ENCODE measurements at regions not wholly inside any gene's neighbourhood (a gene's known extent, or its start where the extent isn't known, plus 50 kb on each side); places are given as distances from the start of the nearest gene placed in this dataset.

DNA sequence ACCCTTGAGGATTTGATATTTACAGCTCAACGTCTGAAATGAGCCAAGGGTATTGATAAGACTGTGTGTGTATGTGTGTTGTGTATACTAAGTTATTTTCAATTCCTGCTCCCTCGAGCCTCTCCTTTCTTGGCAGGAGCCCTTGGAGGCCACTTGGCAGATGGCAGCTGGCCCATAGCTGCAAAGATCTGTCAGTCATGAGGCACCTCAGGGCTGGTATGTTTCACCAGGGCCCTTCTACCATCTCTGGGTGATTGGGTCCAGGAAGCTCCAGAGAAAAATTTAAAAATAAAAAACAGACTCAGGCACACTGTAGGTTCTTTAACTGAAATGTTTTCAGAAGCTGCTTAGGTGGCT lies 355.7 kb downstream of the HAPSTR1 start (continued):
- TF ChIP-seq CHD2 (IDR thresholded peaks at IDR 0.05; ENCODE audit: low read depth, low read length) = no peak
- TF ChIP-seq NFATC3 (IDR thresholded peaks at IDR 0.05) = no peak
- TF ChIP-seq SMARCB1 (IDR thresholded peaks at IDR 0.05; ENCODE audit: insufficient read length, low read depth) = no peak
- TF ChIP-seq MBD2 (IDR thresholded peaks at IDR 0.05; ENCODE audit: borderline replicate concordance, low read depth) = no peak
- no peak for TF ChIP-seq RBM34 (IDR thresholded peaks at IDR 0.05; ENCODE audit: borderline replicate concordance, insufficient read depth, low read length)
- TF ChIP-seq DNMT1 (IDR thresholded peaks at IDR 0.05) = no peak
- no peak for TF ChIP-seq ILF3 (IDR thresholded peaks at IDR 0.05; ENCODE audit: borderline replicate concordance)
- no peak for TF ChIP-seq GTF2E2 (tag; IDR thresholded peaks at IDR 0.05)
- no peak for TF ChIP-seq ZNF764 (CRISPR knock-in tag; IDR thresholded peaks at IDR 0.05; ENCODE audit: low read depth)
- TF ChIP-seq ZNF175 (CRISPR knock-in tag; IDR thresholded peaks at IDR 0.05; ENCODE audit: low read depth) = no peak
- no peak for TF ChIP-seq TCF7 (IDR thresholded peaks at IDR 0.05; ENCODE audit: borderline replicate concordance)
- TF ChIP-seq E2F3 (CRISPR knock-in tag; IDR thresholded peaks at IDR 0.05) = no peak

DNA sequence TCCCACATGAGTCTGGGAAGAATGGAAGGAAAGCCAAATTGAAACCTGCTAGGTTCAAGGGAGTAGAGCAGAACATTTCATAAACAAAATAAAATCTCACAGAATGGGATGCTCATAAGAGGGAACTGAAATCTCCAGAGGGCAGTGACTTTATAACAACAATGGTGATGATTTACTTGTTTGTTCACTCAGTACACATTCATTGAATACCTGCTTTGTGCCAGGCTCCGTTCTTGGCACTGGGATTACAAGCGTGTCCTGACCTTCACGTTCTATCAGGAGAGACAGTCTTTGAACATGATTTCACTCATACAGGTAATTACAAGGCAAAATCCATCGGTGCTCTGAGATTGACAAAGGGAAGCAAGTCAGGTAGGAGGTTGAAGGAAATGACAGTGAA lies 356.3 kb downstream of the HAPSTR1 start:
- ChIA-PET POLR2A (no interaction called here), CTCF (ENCODE audit: low intra/inter-chr PET ratio) (no interaction called here)
- H3K27ac ChIP-seq (ENCODE audit: extremely low read depth, low read depth, low read length) = no peak overlapping the region
- 0% methylated on average over 4 of the region's 4 CpGs for WGBS (ENCODE audit: insufficient coverage, low coverage, missing lambda C conversion rate)
- H3K27me3 ChIP-seq (ENCODE audit: control insufficient read depth in 2 of 2, insufficient read depth in 2 of 2, low read length in 2 of 2) = peaks cover 2 to 4% of the 10 kb centered on the region in 2 experiments; a peak in 1 of 5 replicates
- ATAC-seq = no peak
- no peaks in the 10 kb centered on the region for H3K79me2 ChIP-seq (ENCODE audit: control insufficient read depth, insufficient read depth, low read length)
- in situ Hi-C loops (cut with MboI) = no loop called here
- H3K9ac ChIP-seq (ENCODE audit: insufficient read depth in 1 of 2, low read depth in 2 of 2, low read length in 2 of 2) = no peak overlapping the region
- intact Hi-C loops (cut with micrococcal nuclease) = no loop called here
- no peak overlapping the region for H3K4me3 ChIP-seq
- DNase-seq (ENCODE audit: extremely low read depth in 1 of 4, low spot score in 3 of 4) = no peak
- H4K20me1 ChIP-seq (replicated peaks; ENCODE audit: control insufficient read depth, insufficient read depth, low read length) = no peaks in the 10 kb centered on the region
- H3K4me1 ChIP-seq (replicated peaks in 1 of 2; ENCODE audit: control insufficient read depth in 2 of 2, insufficient read depth in 2 of 2, low read length in 2 of 2) = no peaks in the 10 kb centered on the region
- no peak overlapping the region for H2AFZ ChIP-seq (ENCODE audit: low read depth, low read length)
- no peak for FAIRE-seq
- no TSS peak for BruUV-seq (replicated peaks)
- no peaks in the 10 kb centered on the region for H3K9me1 ChIP-seq (ENCODE audit: control insufficient read depth, insufficient read depth, low read length)
- H3K36me3 ChIP-seq (ENCODE audit: control insufficient read depth, insufficient read depth, low read length) = no peaks in the 10 kb centered on the region
- no peak overlapping the region for H3K4me2 ChIP-seq (ENCODE audit: insufficient read depth, low read length)
- no peaks in the 10 kb centered on the region for H3K9me3 ChIP-seq (replicated peaks; ENCODE audit: control insufficient read depth, insufficient read depth, low read depth, low read length)
- TF ChIP-seq ZNF586 (CRISPR knock-in tag; conservative IDR thresholded peaks at IDR 0.05) (no peak), ZNF561 (CRISPR knock-in tag; conservative IDR thresholded peaks at IDR 0.05) (no peak), NR4A1 (CRISPR knock-in tag; IDR thresholded peaks at IDR 0.05) (no peak), NR4A1 (tag; IDR thresholded peaks at IDR 0.05) (no peak), SMC3 (conservative IDR thresholded peaks at IDR 0.05; ENCODE audit: insufficient read depth, low read depth, low read length) (no peak), ZFP30 (CRISPR knock-in tag; IDR thresholded peaks at IDR 0.05; ENCODE audit: borderline replicate concordance) (no peak), NUFIP1 (IDR thresholded peaks at IDR 0.05; ENCODE audit: partially characterized antibody) (no peak), ZNF12 (CRISPR knock-in tag; IDR thresholded peaks at IDR 0.05) (no peak), FUS (optimal IDR thresholded peaks at IDR 0.05; ENCODE audit: low read depth, low read length) (no peak)
- TF ChIP-seq, protein P1, sequence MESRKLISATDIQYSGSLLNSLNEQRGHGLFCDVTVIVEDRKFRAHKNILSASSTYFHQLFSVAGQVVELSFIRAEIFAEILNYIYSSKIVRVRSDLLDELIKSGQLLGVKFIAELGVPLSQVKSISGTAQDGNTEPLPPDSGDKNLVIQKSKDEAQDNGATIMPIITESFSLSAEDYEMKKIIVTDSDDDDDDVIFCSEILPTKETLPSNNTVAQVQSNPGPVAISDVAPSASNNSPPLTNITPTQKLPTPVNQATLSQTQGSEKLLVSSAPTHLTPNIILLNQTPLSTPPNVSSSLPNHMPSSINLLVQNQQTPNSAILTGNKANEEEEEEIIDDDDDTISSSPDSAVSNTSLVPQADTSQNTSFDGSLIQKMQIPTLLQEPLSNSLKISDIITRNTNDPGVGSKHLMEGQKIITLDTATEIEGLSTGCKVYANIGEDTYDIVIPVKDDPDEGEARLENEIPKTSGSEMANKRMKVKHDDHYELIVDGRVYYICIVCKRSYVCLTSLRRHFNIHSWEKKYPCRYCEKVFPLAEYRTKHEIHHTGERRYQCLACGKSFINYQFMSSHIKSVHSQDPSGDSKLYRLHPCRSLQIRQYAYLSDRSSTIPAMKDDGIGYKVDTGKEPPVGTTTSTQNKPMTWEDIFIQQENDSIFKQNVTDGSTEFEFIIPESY (CRISPR knock-in tag; IDR thresholded peaks at IDR 0.05) = no peak
- TF ChIP-seq, protein P2, sequence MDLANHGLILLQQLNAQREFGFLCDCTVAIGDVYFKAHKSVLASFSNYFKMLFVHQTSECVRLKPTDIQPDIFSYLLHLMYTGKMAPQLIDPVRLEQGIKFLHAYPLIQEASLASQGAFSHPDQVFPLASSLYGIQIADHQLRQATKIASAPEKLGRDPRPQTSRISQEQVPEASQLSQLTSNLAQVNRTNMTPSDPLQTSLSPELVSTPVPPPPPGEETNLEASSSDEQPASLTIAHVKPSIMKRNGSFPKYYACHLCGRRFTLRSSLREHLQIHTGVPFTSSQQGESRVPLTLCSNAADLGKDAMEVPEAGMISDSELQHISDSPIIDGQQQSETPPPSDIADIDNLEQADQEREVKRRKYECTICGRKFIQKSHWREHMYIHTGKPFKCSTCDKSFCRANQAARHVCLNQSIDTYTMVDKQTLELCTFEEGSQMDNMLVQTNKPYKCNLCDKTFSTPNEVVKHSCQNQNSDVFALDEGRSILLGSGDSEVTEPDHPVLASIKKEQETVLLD (IDR thresholded peaks at IDR 0.05) = no peak
